PC-3 (cell line): ENCODE measurements at regions not wholly inside any gene's neighbourhood (a gene's known extent, or its start where the extent isn't known, plus 50 kb on each side); places are given as distances from the start of the nearest gene placed in this dataset.

Experiments used
- ATAC-seq: fragments of 200-7000 bp; cut with Tn5 transposase; 2 replicates; pipeline ENCODE4 v1.9.1; 2020; ENCODE audit warnings: mild to moderate bottlenecking, moderate library complexity
- BruUV-seq: library from RNA; stranded (reverse); fragments of 400-500 nt; replicated peaks from 2 replicates; lab custom pipeline; 2021; lab: Mats Ljungman, UMichigan
- CTCF ChIA-PET: fragments of 300-600 bp; sonication (Branson Sonifier 250); formaldehyde crosslinking; loops from one replicate; lab custom pipeline; 2022; ENCODE audit warnings: antibody characterized with exemption; lab: Charles Lee
- POLR2A ChIA-PET: fragments of 300-600 bp; sonication (Branson Sonifier 250); formaldehyde crosslinking; loops from one replicate; lab custom pipeline; 2022; ENCODE audit warnings: antibody characterized with exemption; ENCODE audit not compliant: unreplicated experiment; lab: Charles Lee
- DNase-seq: peaks from one replicate; pipeline ENCODE4 v3.0.0-alpha.2; 2015
- H2AFZ ChIP-seq: fragments of 300-600 bp; sonication (generic); 2 replicates; pipeline ENCODE4 v1.6.0; 2016; ENCODE audit warnings: antibody characterized with exemption, low read length
- H3F3A ChIP-seq: fragments of 300-600 bp; sonication (generic); one replicate; pipeline ENCODE4 v1.6.0; 2017; ENCODE audit warnings: antibody characterized with exemption, low read length, control low read depth, mild to moderate bottlenecking; ENCODE audit not compliant: unreplicated experiment
- H3K27ac ChIP-seq: fragments of 300-600 bp; sonication (generic); 2 replicates; pipeline ENCODE4 v1.5.1; 2016; ENCODE audit warnings: mild to moderate bottlenecking, low read length
- H3K27me3 ChIP-seq: fragments of 300-600 bp; sonication (generic); 2 replicates; pipeline ENCODE4 v1.6.1; 2016; ENCODE audit warnings: low read length, mixed read lengths
- H3K36me3 ChIP-seq: fragments of 300-600 bp; sonication (generic); 2 replicates; pipeline ENCODE4 v1.6.1; 2016; ENCODE audit warnings: low read depth, mixed run types, low read length, mixed read lengths
- H3K4me1 ChIP-seq: fragments of 300-600 bp; sonication (generic); 2 replicates; pipeline ENCODE4 v1.5.1; 2016; ENCODE audit warnings: low read length; ENCODE audit not compliant: insufficient read depth
- H3K4me2 ChIP-seq: fragments of 300-600 bp; sonication (generic); 2 replicates; pipeline ENCODE4 v1.6.0; 2016; ENCODE audit warnings: low read length
- H3K4me3 ChIP-seq: fragments of 300-600 bp; sonication (generic); 2 replicates; pipeline ENCODE4 v1.5.1; 2016; ENCODE audit warnings: mild to moderate bottlenecking, low read length, mixed read lengths
- H3K79me2 ChIP-seq: fragments of 300-600 bp; sonication (generic); 2 replicates; pipeline ENCODE4 v1.6.1; 2017; ENCODE audit warnings: low read length, mixed read lengths
- H3K9ac ChIP-seq: fragments of 300-600 bp; sonication (generic); 2 replicates; pipeline ENCODE4 v1.6.0; 2016; ENCODE audit warnings: mild to moderate bottlenecking, low read length
- H3K9me2 ChIP-seq: fragments of 300-600 bp; sonication (generic); replicated peaks from 2 replicates; pipeline ENCODE4 v1.6.1; 2016; ENCODE audit warnings: mixed run types, low read length, mixed read lengths
- H3K9me3 ChIP-seq: fragments of 300-600 bp; sonication (generic); 2 replicates; pipeline ENCODE4 v1.6.1; 2016; ENCODE audit warnings: low read length, mixed read lengths
- H4K20me1 ChIP-seq: fragments of 300-600 bp; sonication (generic); 2 replicates; pipeline ENCODE4 v1.6.1; 2016; ENCODE audit warnings: low read length, mixed read lengths
- EZH2 ChIP-seq: fragments of 300-600 bp; sonication (generic); IDR thresholded peaks from one replicate; pipeline ENCODE4 v1.6.1; 2017; ENCODE audit warnings: antibody characterized with exemption, mild to moderate bottlenecking, low read length; ENCODE audit not compliant: unreplicated experiment
- EZH2phosphoT487 ChIP-seq: fragments of 300-600 bp; sonication (generic); IDR thresholded peaks from 2 replicates; pipeline ENCODE4 v1.6.1; 2018; ENCODE audit warnings: mild to moderate bottlenecking, antibody characterized with exemption, low read length, borderline replicate concordance
- intact Hi-C: fragments of 100-400 bp; cut with micrococcal nuclease; formaldehyde crosslinking; loops from 2 replicates; pipeline ENCODE4 v1.9.0; 2023
- TF ChIP-seq, protein P1 (sequence below): fragments of 300-600 bp; sonication (generic); conservative IDR thresholded peaks from 2 replicates; pipeline ENCODE4 v1.5.1; 2017; ENCODE audit warnings: antibody characterized with exemption, low read depth, mild to moderate bottlenecking, low read length

GRCh38 chr2:10193851-10194820, 71.6 kb downstream of the RRM2 start:
- Histone ChIP-seq H2AFZ (no peak overlapping the region), H3K9me2 (no peaks in the 10 kb centered on the region), H3K27me3 (no peaks in the 10 kb centered on the region), H3K27ac (no peak overlapping the region), H3K4me3 (no peak overlapping the region), H3K9me3 (no peaks in the 10 kb centered on the region), H3K36me3 (no peaks in the 10 kb centered on the region), H3K4me2 (no peak overlapping the region), H3K79me2 (no peaks in the 10 kb centered on the region), H4K20me1 (no peaks in the 10 kb centered on the region), H3K4me1 (no peaks in the 10 kb centered on the region), H3F3A (no peaks in the 10 kb centered on the region), H3K9ac (no peak overlapping the region)
- intact Hi-C loops: no loop called here
- TF ChIP-seq EZH2 (no peak), EZH2phosphoT487 (no peak)
- TF ChIP-seq, protein P1, sequence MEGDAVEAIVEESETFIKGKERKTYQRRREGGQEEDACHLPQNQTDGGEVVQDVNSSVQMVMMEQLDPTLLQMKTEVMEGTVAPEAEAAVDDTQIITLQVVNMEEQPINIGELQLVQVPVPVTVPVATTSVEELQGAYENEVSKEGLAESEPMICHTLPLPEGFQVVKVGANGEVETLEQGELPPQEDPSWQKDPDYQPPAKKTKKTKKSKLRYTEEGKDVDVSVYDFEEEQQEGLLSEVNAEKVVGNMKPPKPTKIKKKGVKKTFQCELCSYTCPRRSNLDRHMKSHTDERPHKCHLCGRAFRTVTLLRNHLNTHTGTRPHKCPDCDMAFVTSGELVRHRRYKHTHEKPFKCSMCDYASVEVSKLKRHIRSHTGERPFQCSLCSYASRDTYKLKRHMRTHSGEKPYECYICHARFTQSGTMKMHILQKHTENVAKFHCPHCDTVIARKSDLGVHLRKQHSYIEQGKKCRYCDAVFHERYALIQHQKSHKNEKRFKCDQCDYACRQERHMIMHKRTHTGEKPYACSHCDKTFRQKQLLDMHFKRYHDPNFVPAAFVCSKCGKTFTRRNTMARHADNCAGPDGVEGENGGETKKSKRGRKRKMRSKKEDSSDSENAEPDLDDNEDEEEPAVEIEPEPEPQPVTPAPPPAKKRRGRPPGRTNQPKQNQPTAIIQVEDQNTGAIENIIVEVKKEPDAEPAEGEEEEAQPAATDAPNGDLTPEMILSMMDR: no peak
- ChIA-PET CTCF (no interaction called here), POLR2A (no interaction called here)
- DNase-seq (no peak), ATAC-seq (no peak)
- BruUV-seq: no TSS peak

GRCh38 chr2:10195278-10196109, 73.0 kb downstream of the RRM2 start:
- H4K20me1 ChIP-seq: no peaks in the 10 kb centered on the region
- H2AFZ ChIP-seq: no peak overlapping the region
- no TSS peak for BruUV-seq
- intact Hi-C loops: no loop called here
- no peaks in the 10 kb centered on the region for H3K79me2 ChIP-seq
- POLR2A ChIA-PET: no interaction called here
- ATAC-seq (no peak), DNase-seq (no peak)
- no peaks in the 10 kb centered on the region for H3K9me2 ChIP-seq
- H3K4me3 ChIP-seq: no peak overlapping the region
- no peaks in the 10 kb centered on the region for H3K9me3 ChIP-seq
- H3F3A ChIP-seq: no peaks in the 10 kb centered on the region
- H3K9ac ChIP-seq: no peak overlapping the region
- H3K4me2 ChIP-seq: no peak overlapping the region
- CTCF ChIA-PET: no interaction called here
- no peaks in the 10 kb centered on the region for H3K36me3 ChIP-seq
- no peaks in the 10 kb centered on the region for H3K4me1 ChIP-seq
- H3K27me3 ChIP-seq: no peaks in the 10 kb centered on the region
- H3K27ac ChIP-seq: no peak overlapping the region
- TF ChIP-seq, protein P1: no peak
- no peak for TF ChIP-seq EZH2
- no peak for TF ChIP-seq EZH2phosphoT487
